DMS 273 treated with DMSO at 0.1 percent for 48 hours (cell line): ENCODE measurements at regions not wholly inside any gene's neighbourhood (a gene's known extent, or its start where the extent isn't known, plus 50 kb on each side); places are given as distances from the start of the nearest gene placed in this dataset.

ENCODE experiments used
- DNase-seq: peaks from one replicate; lab custom pipeline; 2025; lab: John Stamatoyannopoulos, UW

DNA sequence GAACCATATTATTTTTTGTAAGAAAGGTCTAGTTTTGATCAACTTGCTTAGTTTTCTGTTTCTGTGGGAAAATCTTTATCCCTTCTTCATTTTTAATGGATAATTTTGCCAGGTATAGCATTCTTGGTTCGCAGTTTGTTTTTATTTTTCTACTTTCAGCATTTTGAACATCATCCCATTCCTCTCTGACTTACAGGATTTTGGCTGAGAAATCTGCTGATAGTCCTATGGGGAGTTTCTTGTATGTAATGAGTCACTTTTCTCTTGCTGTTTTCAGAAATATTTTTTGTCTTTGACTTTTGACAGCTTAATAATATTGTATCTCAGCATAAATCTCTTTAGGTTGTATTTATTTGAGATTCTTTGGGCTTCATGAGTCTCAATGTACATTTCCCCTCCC is 389.1 kb downstream of the PBX1 start:
- DNase-seq = no peak

DNA sequence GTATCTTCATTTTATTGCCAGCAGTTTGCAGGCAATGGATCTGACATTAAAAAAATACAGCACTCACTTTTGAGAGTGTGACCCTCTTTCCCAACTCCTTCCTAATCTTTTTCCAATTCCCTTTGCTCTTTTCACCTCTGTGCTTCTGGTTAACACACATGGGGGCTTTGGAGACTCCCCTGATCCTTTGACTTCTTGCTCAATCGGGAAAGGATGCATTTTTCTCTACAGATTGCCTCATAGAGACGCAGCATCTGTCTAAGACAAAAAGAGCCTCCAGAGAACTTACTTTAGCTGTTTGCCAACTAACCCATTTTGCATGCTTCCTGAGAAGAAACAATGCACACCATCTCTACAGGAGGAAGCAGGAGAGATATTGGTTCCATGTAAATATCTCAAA is 378.3 kb downstream of the PBX1 start:
- no peak for DNase-seq

DNA sequence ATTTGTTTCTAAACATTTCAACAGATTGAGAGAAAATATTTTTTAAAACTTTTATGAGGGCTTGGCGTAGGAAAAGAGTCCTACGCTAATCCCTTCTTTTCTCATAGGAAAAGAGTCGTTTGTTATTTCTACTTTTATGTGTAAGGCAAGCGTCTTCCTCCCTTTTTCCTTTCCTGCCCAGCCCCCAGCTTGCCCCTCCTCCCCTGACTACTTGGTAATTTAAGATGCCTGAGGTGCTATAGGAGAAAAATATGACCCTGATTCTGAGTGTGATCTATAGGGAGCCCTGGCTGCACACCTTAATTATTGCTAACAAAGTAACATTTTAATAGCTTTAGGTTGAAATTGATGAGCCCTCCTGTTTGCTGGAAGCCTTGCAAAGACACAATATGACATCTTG is 373.6 kb downstream of the PBX1 start:
- DNase-seq = no peak

DNA sequence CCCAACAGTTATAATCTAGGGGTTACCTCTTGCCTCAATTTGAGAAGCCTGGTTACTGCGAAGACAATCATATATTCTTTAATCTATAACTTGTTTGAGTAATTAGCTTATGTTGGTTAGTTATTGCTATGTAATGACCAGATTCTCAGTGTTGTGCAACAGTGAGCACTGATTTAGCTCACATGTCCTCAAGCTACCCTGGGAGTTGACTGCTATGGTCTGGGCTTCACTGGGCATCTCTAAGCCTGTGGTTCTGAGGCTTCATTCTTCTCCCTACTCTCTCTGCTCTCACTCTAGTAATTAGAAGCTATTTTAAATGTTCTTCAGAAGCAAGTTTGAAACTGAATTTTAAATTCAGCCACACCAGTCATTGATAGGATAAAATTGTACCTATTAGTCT is 371.8 kb downstream of the PBX1 start:
- no peak for DNase-seq

DNA sequence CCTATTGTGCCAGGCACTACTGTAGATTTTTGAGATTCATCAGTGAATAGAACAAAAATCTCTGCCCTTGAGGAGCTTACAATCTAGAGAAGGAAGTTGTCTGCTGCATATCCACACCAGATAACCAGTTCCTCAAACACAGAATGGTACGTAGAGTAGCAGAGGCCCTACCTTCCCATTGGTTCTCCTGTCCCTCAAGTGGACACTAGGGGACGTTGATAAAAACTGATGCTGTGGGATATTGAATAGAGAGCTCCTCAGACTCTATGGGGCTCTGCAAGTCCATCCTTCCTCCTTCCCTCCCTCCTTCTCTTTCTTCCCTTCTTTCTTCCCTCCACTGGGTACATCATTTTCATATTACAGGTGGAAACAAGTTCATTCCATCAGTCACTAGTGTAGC is 371.3 kb downstream of the PBX1 start:
- no peak for DNase-seq

DNA sequence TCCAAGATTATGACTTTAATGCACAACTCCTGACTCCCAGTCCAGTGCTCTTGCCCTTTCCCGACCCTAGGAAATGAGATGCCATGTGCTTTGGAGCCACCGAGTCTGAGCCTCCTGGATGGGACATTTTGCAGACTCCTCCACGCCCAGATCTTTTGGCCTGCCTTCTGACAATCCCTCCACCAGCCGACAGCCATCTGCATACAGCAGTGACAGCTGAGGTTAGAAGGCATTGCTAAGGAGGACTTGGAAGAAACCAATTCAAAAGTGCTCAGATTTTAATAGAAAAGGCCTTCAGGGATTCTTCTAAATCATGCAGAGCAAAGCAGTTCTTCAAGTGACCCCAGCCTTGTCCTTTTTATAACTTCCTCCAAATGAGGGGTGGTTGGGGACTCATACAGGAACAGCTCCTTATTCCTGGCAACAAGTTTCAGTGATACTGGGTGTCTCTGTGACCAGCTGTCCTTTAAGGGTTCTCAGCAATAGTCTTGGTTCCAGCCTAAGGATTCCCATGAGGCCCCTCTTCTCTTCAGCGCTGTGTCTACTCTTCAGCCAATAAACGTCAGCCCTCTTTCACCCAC is 369.3 kb downstream of the PBX1 start:
- DNase-seq = no peak

DNA sequence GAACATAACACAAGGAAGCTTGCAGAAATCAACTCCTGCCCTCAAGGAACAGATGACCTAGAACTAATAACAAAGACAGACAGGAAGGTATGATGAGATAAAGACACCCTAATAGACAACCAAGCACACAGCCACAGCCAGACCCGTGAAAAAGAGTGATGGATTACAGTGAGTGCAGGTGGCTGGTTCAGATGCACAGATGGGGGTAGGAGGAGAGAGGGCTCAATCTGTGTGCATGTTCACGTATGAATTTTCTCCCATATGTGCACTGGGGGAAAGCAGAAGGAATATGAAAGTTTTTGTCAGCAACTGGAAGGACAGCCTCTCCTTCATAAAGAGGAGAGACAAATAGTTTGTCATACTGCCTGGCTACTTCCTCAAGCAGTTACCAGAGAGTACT is 367.1 kb downstream of the PBX1 start:
- peak; percentile 15 for DNase-seq

DNA sequence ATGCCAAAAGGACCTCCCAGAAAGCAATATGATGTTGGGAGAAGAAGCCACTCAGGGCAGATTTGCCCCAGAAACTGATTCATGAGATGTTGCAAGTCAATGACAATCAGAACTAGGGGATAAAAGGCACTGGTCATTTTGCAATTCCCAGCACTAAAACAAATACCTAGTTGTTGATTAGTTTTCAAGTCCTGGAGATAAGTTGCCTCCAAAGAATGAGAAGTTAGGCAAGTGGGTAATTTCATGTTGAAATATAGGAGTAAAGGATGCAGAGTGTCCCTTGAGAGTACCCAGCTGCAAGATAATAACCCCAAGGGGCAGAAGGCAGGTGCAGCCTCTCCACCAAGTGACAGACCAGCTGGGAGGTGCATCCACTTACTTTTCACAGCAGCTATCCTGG is 363.6 kb downstream of the PBX1 start:
- no peak for DNase-seq

DNA sequence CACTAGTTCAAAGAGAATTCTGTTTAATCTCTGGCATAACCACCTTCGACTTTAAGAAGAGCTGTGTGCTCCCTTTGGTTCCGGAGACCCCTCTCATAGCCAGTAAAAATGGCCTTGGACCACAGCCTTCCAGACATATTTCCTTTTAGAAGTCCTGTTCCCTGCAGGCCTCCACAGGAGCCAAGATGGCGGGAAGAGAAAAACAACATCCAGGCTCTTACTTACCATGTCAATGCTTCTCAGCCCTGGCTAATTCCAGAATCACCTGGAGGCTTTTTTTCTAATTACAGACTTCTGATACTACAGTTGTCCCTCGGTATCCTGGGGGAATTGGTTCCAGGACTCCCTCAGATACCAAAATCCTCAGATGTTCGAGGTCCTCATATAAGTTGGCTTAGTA is 362.5 kb downstream of the PBX1 start:
- no peak for DNase-seq

DNA sequence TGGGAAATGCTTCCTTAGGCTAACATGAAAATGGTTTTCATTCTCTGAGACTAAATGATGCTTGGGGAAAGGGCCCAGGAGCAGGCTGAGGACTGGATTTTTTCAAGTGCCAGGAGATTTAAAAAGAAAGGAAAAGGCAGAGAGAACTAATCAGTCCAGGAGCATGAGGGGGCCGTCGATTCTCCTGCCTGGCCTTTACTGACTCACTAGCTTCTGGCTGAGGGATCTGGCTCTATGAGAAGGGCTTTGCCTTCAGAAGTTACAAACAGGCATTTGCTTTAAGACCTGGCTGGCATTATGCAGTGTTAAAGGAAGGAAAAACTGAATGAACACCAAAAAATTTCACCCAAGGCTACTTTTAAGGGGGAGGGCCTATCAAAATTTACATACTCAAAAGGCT is 359.2 kb downstream of the PBX1 start:
- no peak for DNase-seq

DNA sequence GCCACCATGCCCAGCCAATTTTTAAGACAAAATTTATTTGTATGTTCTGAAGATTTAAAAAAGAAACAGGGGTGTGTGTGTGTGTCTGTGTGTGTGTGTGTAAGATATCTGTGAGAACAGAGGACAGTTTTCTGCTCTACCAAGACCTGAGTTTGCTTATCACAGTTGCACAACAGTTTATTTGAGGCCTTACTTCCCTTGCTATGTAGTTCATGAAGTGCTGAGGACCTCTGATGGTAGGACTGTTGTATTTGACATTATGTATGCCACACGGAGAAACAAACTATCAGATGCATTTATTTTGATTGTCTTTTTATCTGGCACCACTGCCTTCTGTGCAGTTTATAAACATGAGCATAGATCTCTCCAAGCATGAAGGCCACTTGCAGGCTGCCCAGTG is 355.2 kb downstream of the PBX1 start:
- peak; percentile 7 for DNase-seq

DNA sequence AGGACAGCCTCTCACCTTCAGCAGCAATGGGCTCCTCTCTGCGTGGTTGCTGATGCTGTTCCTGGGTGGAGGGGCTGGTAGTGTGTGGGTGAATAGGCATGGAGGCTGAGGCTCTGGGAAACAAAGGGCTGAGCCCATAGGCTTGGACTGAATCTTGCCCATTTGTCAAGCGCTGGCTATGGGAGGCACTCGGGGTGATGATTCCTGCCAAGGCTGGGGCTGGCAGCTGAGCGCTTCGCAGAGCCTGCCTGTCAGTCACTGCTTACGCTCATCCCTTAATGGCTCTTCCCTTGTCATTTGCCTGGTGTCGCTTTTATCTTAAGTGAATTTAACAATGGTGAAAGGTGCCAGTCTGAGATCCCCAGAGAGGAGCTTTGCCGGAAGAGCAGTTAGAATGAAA is 353.3 kb downstream of the PBX1 start:
- no peak for DNase-seq

DNA sequence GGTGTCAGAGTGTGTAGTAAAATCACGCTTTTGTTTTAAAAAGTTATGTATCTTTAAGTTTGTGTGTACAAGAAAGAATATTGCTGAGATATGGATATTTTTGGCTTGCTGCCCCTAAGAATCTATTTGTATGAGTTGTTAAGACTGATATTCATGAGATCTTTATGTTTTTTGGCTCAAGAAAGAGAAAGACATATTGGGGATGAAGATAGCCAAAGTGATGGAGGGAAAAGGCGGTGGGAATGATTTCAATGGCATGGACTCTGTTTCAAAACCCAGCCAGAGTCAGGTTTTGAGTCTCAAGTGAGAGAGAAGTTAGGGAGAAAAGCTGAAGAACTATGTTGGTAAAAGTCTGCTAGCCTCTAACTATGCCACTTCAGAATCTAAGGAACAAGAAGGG is 351.7 kb downstream of the PBX1 start:
- no peak for DNase-seq

DNA sequence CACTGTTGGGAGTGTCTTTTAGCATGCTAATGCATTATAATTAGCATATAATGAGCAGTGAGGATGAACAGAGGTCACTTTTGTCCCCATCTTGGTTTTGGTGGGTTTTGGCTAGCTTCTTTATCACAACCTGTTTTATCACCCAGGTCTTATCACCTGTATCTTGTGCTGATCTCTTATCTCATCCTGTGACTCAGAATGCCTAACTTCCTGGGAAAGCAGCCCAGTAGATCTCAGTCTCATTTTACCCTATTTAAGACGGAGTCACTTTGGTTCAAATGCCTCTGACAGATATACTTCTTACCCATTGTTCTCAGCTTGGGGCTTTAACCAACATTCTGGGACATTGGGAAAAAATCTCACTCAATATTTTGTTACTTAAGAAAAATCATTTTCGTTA is 348.7 kb downstream of the PBX1 start:
- no peak for DNase-seq

DNA sequence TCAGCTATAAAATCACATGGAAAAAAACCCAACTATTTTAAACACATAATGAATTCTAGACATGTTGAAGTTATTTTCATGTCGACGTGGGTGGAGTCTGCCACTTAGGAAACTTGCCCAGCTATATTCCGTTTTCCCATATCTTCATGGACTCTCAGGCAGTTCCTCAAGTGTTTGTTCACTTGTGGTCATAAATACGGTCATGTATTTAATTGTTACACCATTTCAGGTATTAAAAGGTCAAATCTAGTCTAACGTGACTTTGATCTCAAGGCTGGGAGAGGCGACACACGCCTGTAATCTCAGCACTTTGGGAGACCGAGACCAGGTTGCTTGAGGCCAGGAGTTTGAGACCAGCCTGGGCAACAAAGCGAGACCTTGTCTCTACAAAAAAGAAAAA is 346.9 kb downstream of the PBX1 start:
- DNase-seq = no peak

DNA sequence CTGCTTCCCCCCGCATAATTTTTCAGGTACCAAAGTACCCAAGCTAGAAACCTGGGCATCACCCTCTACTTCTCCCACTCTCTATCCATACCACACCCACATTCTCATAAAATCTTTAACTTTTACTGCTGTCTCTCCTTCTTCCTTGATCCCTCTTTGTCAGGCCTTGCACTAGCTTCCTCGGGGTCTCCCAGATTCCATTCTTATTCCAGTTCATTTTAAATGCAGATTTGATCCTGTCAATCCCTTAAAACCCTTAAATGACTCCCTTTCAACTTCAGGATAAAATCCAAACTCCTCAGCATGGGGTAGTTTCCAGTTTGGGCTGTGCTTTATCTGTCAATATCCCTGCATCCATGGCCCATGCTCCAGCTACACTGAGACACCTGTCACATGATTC is 343.5 kb downstream of the PBX1 start:
- no peak for DNase-seq
